ENCODE measurements at regions not wholly inside any gene's neighbourhood (a gene's known extent, or its start where the extent isn't known, plus 50 kb on each side); places are given as distances from the start of the nearest gene placed in this dataset.

DNA sequence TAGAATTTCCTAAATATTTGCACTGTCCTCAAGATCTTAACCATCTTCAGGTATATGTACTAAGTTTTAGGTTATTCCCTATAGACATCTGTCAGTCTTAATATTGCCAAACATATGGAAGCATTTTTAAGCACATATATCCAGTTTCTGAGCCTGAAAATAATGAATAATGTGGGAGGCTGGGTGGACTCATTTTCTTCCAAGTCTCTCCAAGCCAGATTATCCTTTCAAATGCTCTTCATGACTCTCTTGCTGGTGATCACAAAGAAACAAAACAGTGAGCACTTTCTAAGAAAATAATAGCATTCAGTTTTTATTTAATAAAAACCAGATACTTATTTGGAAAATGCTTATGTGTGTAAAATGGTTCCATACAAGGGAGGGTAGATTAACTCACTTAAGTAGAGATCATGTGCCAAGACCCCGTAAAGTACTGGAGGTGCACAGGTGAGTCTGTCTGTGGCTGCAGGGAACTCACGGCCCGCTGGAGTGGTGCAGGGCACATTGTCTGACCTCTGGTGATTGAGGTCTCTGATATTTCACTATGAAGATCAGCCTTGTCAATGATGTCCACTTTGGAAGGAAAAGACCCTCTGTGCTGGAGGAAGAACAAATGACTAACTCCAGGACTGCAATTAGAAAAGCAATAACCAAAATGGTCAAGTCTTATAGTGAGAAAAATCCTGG is 161.6 kb downstream of the TMEM18 start:
- intact Hi-C loops (cut with DNase I), result no loop called here
- WGBS, 4 donors, result 75 to 86% (median 83%) methylated on average over 3 of the region's 3 CpGs
- TF ChIP-seq, protein P1, sequence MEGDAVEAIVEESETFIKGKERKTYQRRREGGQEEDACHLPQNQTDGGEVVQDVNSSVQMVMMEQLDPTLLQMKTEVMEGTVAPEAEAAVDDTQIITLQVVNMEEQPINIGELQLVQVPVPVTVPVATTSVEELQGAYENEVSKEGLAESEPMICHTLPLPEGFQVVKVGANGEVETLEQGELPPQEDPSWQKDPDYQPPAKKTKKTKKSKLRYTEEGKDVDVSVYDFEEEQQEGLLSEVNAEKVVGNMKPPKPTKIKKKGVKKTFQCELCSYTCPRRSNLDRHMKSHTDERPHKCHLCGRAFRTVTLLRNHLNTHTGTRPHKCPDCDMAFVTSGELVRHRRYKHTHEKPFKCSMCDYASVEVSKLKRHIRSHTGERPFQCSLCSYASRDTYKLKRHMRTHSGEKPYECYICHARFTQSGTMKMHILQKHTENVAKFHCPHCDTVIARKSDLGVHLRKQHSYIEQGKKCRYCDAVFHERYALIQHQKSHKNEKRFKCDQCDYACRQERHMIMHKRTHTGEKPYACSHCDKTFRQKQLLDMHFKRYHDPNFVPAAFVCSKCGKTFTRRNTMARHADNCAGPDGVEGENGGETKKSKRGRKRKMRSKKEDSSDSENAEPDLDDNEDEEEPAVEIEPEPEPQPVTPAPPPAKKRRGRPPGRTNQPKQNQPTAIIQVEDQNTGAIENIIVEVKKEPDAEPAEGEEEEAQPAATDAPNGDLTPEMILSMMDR (IDR thresholded peaks at IDR 0.05), result no peak
- TF ChIP-seq POLR2A (IDR thresholded peaks at IDR 0.05), result no peak
- no peaks in the 10 kb centered on the region for H3K36me3 ChIP-seq (replicated peaks in 1 of 2)
- DNase-seq, result no peak
- no peak overlapping the region for H3K4me3 ChIP-seq
- H3K9me3 ChIP-seq (replicated peaks in 1 of 3), result no peaks in the 10 kb centered on the region
- no peak overlapping the region for H3K27ac ChIP-seq
- no peaks in the 10 kb centered on the region for H3K27me3 ChIP-seq
- H3K4me1 ChIP-seq (replicated peaks in 1 of 2), result no peaks in the 10 kb centered on the region

DNA sequence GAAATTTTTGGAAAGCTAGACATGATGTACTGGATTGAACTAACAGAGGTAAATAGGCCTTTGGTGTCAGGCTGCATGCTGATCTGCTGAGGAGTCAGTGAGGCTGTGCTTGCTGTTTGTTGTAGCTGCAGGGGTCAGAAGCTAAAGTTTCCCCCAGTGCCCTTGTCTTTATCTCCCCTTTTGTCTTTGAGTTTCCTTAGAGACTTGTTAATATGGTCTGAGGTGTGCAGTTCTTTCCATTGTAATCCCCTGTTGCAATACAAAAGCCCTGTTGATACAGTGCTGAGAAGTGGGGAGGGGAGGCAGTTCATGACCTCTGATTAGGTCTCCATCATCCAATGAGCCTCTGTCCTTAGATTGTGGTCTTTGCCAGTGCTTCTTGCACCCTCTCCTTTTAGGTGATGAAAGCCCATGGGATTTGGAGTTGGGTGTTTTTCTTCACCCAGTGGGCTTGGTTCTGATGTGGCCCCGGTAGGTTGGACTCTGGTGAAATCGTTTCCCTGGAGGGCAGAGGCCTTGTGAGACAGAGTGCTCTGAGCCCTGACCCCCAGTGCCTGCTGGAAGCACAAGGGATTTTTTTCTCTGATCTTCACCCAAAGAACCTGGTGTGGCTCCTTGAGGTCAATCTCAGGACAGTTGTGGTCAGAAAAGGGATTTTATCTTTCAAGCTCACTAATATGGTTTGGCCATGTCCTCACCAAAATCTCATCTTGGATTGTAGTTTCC is 163.1 kb downstream of the TMEM18 start:
- no peak for DNase-seq
- H3K27ac ChIP-seq, result no peak overlapping the region
- no peaks in the 10 kb centered on the region for H3K27me3 ChIP-seq
- H3K4me3 ChIP-seq, result no peak overlapping the region
- intact Hi-C loops (cut with DNase I), result no loop called here
- H3K9me3 ChIP-seq (replicated peaks in 1 of 3), result no peaks in the 10 kb centered on the region
- TF ChIP-seq, protein P1 (IDR thresholded peaks at IDR 0.05), result no peak
- no peak for TF ChIP-seq POLR2A (IDR thresholded peaks at IDR 0.05)
- no peaks in the 10 kb centered on the region for H3K36me3 ChIP-seq (replicated peaks in 1 of 2)
- no peaks in the 10 kb centered on the region for H3K4me1 ChIP-seq (replicated peaks in 1 of 2)
- WGBS, 4 donors, result 57 to 100% (median 80%) methylated on average over 1 to 2 of the region's 2 CpGs

DNA sequence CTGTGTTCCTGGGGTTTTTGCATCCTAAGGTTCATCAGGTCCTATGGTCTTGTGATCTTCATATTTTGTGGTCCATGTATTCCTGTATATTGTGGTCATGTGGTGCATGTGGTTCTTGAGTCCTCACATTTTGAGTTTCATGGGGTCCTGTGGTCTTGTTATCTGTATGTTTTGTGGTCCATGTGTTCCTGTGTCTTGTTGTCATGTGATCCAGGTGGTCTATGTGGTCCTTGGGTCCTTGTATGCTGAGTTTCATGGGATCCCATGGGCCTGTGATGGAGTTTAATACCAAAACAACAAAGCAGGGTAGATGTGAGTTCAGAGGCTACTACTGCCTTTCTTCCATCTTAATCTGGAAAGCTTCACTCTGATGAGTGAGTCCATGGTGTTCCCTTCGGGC is 166.4 kb downstream of the TMEM18 start:
- 29 to 84% (median 62%) methylated on average over 1 of the region's 1 CpG for WGBS, 4 donors
- Histone ChIP-seq H3K4me3 (no peak overlapping the region), H3K27ac (no peak overlapping the region), H3K4me1 (replicated peaks in 1 of 2) (no peaks in the 10 kb centered on the region), H3K36me3 (replicated peaks in 1 of 2) (no peaks in the 10 kb centered on the region), H3K27me3 (no peaks in the 10 kb centered on the region), H3K9me3 (replicated peaks in 1 of 3) (no peaks in the 10 kb centered on the region)
- TF ChIP-seq POLR2A (IDR thresholded peaks at IDR 0.05), result no peak
- TF ChIP-seq, protein P1 (IDR thresholded peaks at IDR 0.05), result no peak
- intact Hi-C loops (cut with DNase I), result no loop called here
- DNase-seq, result no peak

DNA sequence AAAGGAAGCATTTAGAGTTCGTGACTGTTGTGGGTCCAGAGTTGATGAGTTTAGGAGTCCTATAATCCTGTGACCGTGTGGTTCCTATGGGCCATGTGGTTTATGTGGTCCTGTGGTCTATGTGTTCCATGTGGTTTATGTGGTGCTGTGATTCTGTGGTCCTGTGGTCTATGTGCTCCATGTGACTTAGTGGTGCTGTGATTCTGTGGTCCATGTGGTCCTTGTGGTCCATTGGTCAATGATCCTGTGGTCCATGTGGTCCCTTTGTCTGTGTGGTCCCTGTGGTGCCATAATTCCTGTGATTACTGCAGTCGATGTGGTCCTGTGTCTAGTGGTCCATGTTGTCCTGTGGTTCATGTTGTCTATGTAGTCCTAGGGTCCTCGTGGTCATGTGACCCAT is 167.3 kb downstream of the TMEM18 start:
- Histone ChIP-seq H3K9me3 (replicated peaks in 1 of 3) (no peaks in the 10 kb centered on the region), H3K4me3 (no peak overlapping the region), H3K27ac (no peak overlapping the region), H3K36me3 (replicated peaks in 1 of 2) (no peaks in the 10 kb centered on the region), H3K27me3 (no peaks in the 10 kb centered on the region), H3K4me1 (replicated peaks in 1 of 2) (no peaks in the 10 kb centered on the region)
- 69 to 91% (median 80%) methylated on average over 2 to 4 of the region's 4 CpGs for WGBS, 4 donors
- DNase-seq, result no peak
- intact Hi-C loops (cut with DNase I), result no loop called here
- TF ChIP-seq, protein P1 (IDR thresholded peaks at IDR 0.05), result no peak
- no peak for TF ChIP-seq POLR2A (IDR thresholded peaks at IDR 0.05)
